CD4-positive, alpha-beta T cell (primary cell): ENCODE measurements at regions not wholly inside any gene's neighbourhood (a gene's known extent, or its start where the extent isn't known, plus 50 kb on each side); places are given as distances from the start of the nearest gene placed in this dataset.

ENCODE experiments used
- ATAC-seq: fragments of 200-7000 bp; cut with Tn5 transposase; one replicate; pipeline ENCODE4 v1.10.0; 2022; ENCODE audit warnings: mild to moderate bottlenecking; ENCODE audit not compliant: poor library complexity
- CTCF ChIA-PET: fragments of 350-600 bp; sonication (Branson Sonifier 250); formaldehyde crosslinking; loops from one replicate; lab custom pipeline; 2021; ENCODE audit warnings: antibody characterized with exemption, inconsistent platforms; lab: Charles Lee
- POLR2A ChIA-PET: fragments of 350-600 bp; sonication (Branson Sonifier 250); formaldehyde crosslinking; loops from one replicate; lab custom pipeline; 2021; ENCODE audit warnings: antibody characterized with exemption, inconsistent platforms; lab: Charles Lee
- DNase-seq, 14 experiments: peaks; one replicate each; pipeline ENCODE4 v3.0.0-alpha.2; 2013 to 2020; ENCODE audit warnings: mixed read lengths in 2 of 14
- H3K27ac ChIP-seq, 2 donors: one replicate each; pipeline versions ENCODE4 v1.5.1 to v1.7.0; 2013; ENCODE audit warnings: low read length in 2 of 2, low read depth in 1 of 2, mild to moderate bottlenecking in 1 of 2
- H3K27me3 ChIP-seq, 2 experiments: 1 replicate in 1 of 2; 2 replicates in 1 of 2; pipeline versions ENCODE4 v1.6.1 to v1.7.0; 2013; ENCODE audit warnings: low read length in 2 of 2, control low read depth in 1 of 2, mild to moderate bottlenecking in 1 of 2, moderate library complexity in 1 of 2; ENCODE audit not compliant: insufficient read depth in 2 of 2, control insufficient read depth in 1 of 2
- H3K36me3 ChIP-seq: one replicate; pipeline ENCODE4 v1.6.1; 2013; ENCODE audit warnings: low read length, control low read depth; ENCODE audit not compliant: insufficient read depth
- H3K4me1 ChIP-seq: one replicate; pipeline ENCODE4 v1.6.1; 2013; ENCODE audit warnings: low read length, control low read depth; ENCODE audit not compliant: insufficient read depth
- H3K4me3 ChIP-seq: one replicate; pipeline ENCODE4 v1.5.1; 2013; ENCODE audit warnings: mild to moderate bottlenecking, low read length, moderate library complexity
- H3K9me3 ChIP-seq, 2 experiments: 1 replicate in 1 of 2; 2 replicates in 1 of 2; pipeline versions ENCODE4 v1.6.1 to v1.7.0; 2013; ENCODE audit warnings: low read length in 2 of 2, mild to moderate bottlenecking in 2 of 2, control low read depth in 1 of 2, moderate library complexity in 1 of 2; ENCODE audit not compliant: control insufficient read depth in 1 of 2, insufficient read depth in 1 of 2
- H3K27ac Mint-ChIP-seq: one replicate; pipeline ENCODE4 v1.8.0; 2020; ENCODE audit warnings: mixed read lengths
- H3K27me3 Mint-ChIP-seq: one replicate; pipeline ENCODE4 v1.8.0; 2021; ENCODE audit warnings: mixed read lengths
- H3K36me3 Mint-ChIP-seq: one replicate; pipeline ENCODE4 v1.8.0; 2021; ENCODE audit warnings: low read depth, mixed read lengths
- H3K4me1 Mint-ChIP-seq: one replicate; pipeline ENCODE4 v1.8.0; 2021; ENCODE audit warnings: low read depth, mixed read lengths
- H3K4me3 Mint-ChIP-seq: one replicate; pipeline ENCODE4 v1.8.0; 2020; ENCODE audit warnings: mild to moderate bottlenecking, mixed read lengths
- H3K9me3 Mint-ChIP-seq: one replicate; pipeline ENCODE4 v1.8.0; 2020; ENCODE audit warnings: mixed read lengths
- CTCF ChIP-seq: fragments of 200-600 bp; IDR thresholded peaks from one replicate; pipeline ENCODE4 v1.8.0; 2022; ENCODE audit warnings: antibody characterized with exemption, mild to moderate bottlenecking
- intact Hi-C, 2 experiments: fragments of 100-400 bp; cut with DNase I in 1 of 2; cut with micrococcal nuclease in 1 of 2; formaldehyde crosslinking; loops; one replicate each; pipeline versions ENCODE4 v1.15.1 to v1.9.0; 2023 to 2025; cut with DNase I, micrococcal nuclease

GRCh38 chr6:40764726-40765125 is 177.6 kb upstream of the LRFN2 start:
- no peaks in the 10 kb centered on the region for H3K9me3 ChIP-seq
- Mint-ChIP-seq H3K27me3 (peaks cover 4% of the 10 kb centered on the region), H3K9me3 (no peaks in the 10 kb centered on the region), H3K36me3 (no peaks in the 10 kb centered on the region), H3K27ac (no peak overlapping the region), H3K4me1 (no peaks in the 10 kb centered on the region), H3K4me3 (no peak overlapping the region)
- ChIA-PET CTCF (no interaction called here), POLR2A (no interaction called here)
- no peaks in the 10 kb centered on the region for H3K36me3 ChIP-seq
- peaks cover 2 to 6% of the 10 kb centered on the region in 2 experiments for H3K27me3 ChIP-seq
- no peak overlapping the region for H3K27ac ChIP-seq
- no peak for ATAC-seq
- TF ChIP-seq CTCF: no peak
- H3K4me1 ChIP-seq: no peaks in the 10 kb centered on the region
- H3K4me3 ChIP-seq: no peak overlapping the region
- no peak for DNase-seq
- intact Hi-C loops: no loop called here

- no peaks in the 10 kb centered on the region for H3K4me1 Mint-ChIP-seq
- H3K27me3 Mint-ChIP-seq: peaks cover 8% of the 10 kb centered on the region
- H3K36me3 ChIP-seq: no peaks in the 10 kb centered on the region
- H3K9me3 Mint-ChIP-seq: no peaks in the 10 kb centered on the region
- no peak overlapping the region for H3K4me3 Mint-ChIP-seq
- H3K27me3 ChIP-seq: peaks cover 0 to 7% of the 10 kb centered on the region in 2 experiments
- H3K36me3 Mint-ChIP-seq: no peaks in the 10 kb centered on the region
- POLR2A ChIA-PET: no interaction called here
- H3K27ac Mint-ChIP-seq: no peak overlapping the region
- H3K27ac ChIP-seq: no peak overlapping the region
- no peaks in the 10 kb centered on the region for H3K9me3 ChIP-seq
- CTCF ChIA-PET: no interaction called here
- intact Hi-C loops: no loop called here
- H3K4me1 ChIP-seq: no peaks in the 10 kb centered on the region
- DNase-seq (no peak), ATAC-seq (no peak)
- no peak overlapping the region for H3K4me3 ChIP-seq
- TF ChIP-seq CTCF: no peak
These were observed 175.8 kb upstream of the LRFN2 start for GRCh38 chr6:40762981-40763380.

GRCh38 chr6:40760887-40761286 is 173.7 kb upstream of the LRFN2 start:
- CTCF ChIA-PET: no interaction called here
- Mint-ChIP-seq H3K36me3 (no peaks in the 10 kb centered on the region), H3K4me1 (no peaks in the 10 kb centered on the region), H3K27ac (no peak overlapping the region), H3K27me3 (peaks cover 27% of the 10 kb centered on the region), H3K9me3 (no peaks in the 10 kb centered on the region), H3K4me3 (no peak overlapping the region)
- intact Hi-C loops: no loop called here
- DNase-seq (no peak), ATAC-seq (no peak)
- Histone ChIP-seq H3K4me1 (no peaks in the 10 kb centered on the region), H3K27me3 (peaks cover 9 to 14% of the 10 kb centered on the region in 2 experiments), H3K36me3 (no peaks in the 10 kb centered on the region), H3K9me3 (no peaks in the 10 kb centered on the region), H3K4me3 (no peak overlapping the region), H3K27ac (no peak overlapping the region)
- no peak for TF ChIP-seq CTCF
- POLR2A ChIA-PET: no interaction called here
